ENCODE measurements at regions not wholly inside any gene's neighbourhood (a gene's known extent, or its start where the extent isn't known, plus 50 kb on each side); places are given as distances from the start of the nearest gene placed in this dataset.

GRCh38 chr1:101316256-101316655, 79.4 kb downstream of the S1PR1 start:
- no peak for TF ChIP-seq CTCF (IDR thresholded peaks at IDR 0.05; ENCODE audit: low read depth, low read length)
- H3K4me3 ChIP-seq (replicated peaks in 1 of 2; ENCODE audit: low read depth in 2 of 2, low read length in 2 of 2): no peak overlapping the region
- no peak for DNase-seq (ENCODE audit: low read depth in 2 of 2)

GRCh38 chr1:101316799-101317198, 80.0 kb downstream of the S1PR1 start:
- no peak for DNase-seq (ENCODE audit: low read depth in 2 of 2)
- no peak overlapping the region for H3K4me3 ChIP-seq (replicated peaks in 1 of 2; ENCODE audit: low read depth in 2 of 2, low read length in 2 of 2)
- no peak for TF ChIP-seq CTCF (IDR thresholded peaks at IDR 0.05; ENCODE audit: low read depth, low read length)

DNA sequence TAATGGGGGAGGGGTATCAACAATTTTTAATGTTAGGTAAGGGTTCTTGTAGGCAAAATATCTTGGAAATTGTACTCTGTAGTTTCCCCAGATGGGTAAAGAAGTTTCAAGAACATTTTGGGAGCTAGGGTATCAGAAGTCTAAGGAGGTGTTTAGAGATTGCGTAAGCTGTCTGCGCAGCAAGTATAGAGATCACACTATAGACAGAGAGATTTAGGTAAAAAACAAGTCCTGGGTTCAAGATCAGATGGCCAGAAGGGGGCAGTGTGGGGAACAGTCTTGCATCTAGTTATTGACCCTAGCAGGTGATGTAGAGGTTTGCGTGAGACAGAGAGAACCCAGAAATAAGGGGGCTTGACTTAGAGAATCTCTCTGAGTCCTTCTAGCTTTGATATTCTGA, 80.8 kb downstream of the S1PR1 start:
- no peak for TF ChIP-seq CTCF (IDR thresholded peaks at IDR 0.05; ENCODE audit: low read depth, low read length)
- no peak overlapping the region for H3K4me3 ChIP-seq (replicated peaks in 1 of 2; ENCODE audit: low read depth in 2 of 2, low read length in 2 of 2)
- no peak for DNase-seq (ENCODE audit: low read depth in 2 of 2)

- DNase-seq (ENCODE audit: low read depth in 2 of 2): no peak
- no peak overlapping the region for H3K4me3 ChIP-seq (replicated peaks in 1 of 2; ENCODE audit: low read depth in 2 of 2, low read length in 2 of 2)
- no peak for TF ChIP-seq CTCF (IDR thresholded peaks at IDR 0.05; ENCODE audit: low read depth, low read length)
These were observed 86.7 kb downstream of the S1PR1 start for GRCh38 chr1:101323535-101323934.

DNA sequence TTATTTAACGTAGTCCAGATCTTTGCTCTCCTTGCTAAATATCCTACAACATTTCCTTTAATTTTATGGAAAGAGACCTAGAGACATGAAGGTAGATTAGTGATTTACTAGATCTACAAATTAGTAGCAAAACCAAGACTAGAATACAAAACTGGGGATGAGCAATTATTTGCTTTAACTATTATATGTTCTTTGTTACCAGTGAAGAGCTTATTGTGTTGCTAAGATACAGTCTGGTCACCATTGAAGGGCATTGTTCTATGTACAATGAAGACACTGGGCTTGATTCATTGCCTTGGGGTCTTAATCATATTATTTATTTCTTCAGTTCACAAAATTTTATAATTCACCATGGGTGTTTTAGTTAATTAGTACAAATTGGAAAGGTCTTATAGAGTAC, 88.3 kb downstream of the S1PR1 start:
- no peak for DNase-seq (ENCODE audit: low read depth in 2 of 2)

GRCh38 chr1:101330427-101331130, 93.8 kb downstream of the S1PR1 start:
- no peak overlapping the region for H3K4me3 ChIP-seq (replicated peaks in 1 of 2; ENCODE audit: low read depth in 2 of 2, low read length in 2 of 2)
- no peak for TF ChIP-seq CTCF (IDR thresholded peaks at IDR 0.05; ENCODE audit: low read depth, low read length)
- no peak for DNase-seq (ENCODE audit: low read depth in 2 of 2)

More for the DNA sequence above, 88.3 kb downstream of the S1PR1 start:
- TF ChIP-seq CTCF (IDR thresholded peaks at IDR 0.05; ENCODE audit: low read depth, low read length): no peak
- H3K4me3 ChIP-seq (replicated peaks in 1 of 2; ENCODE audit: low read depth in 2 of 2, low read length in 2 of 2): no peak overlapping the region

DNA sequence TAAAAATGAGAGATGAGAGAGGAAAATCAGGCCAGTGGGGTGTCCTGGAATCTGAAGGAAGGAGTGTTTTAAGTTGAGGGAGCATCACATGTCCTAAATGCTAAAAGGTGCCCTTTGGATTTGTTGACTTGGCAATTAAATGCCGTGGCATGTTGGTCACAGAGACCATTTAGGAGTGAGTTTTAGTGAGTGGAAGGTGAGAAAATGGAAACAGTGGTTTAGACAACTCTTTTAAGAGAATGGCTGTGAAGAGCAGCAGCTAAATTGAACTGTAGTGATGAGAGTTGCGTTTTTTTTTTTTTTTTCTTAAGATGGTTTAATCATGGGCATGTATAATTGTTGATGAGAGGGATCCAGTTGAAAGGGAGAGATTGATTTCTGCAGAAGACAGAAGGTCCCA, 95.0 kb downstream of the S1PR1 start:
- H3K4me3 ChIP-seq (replicated peaks in 1 of 2; ENCODE audit: low read depth in 2 of 2, low read length in 2 of 2): no peak overlapping the region
- no peak for DNase-seq (ENCODE audit: low read depth in 2 of 2)
- no peak for TF ChIP-seq CTCF (IDR thresholded peaks at IDR 0.05; ENCODE audit: low read depth, low read length)

Data from cardiac fibroblast (primary cell).